SU-DHL-6 (cell line): ENCODE measurements at regions not wholly inside any gene's neighbourhood (a gene's known extent, or its start where the extent isn't known, plus 50 kb on each side); places are given as distances from the start of the nearest gene placed in this dataset.

Experiments
- H2AFZ ChIP-seq: fragments of 200-600 bp; sonication (generic); 2 replicates; pipeline ENCODE4 v1.6.1; 2014; ENCODE audit warnings: low read depth, mild to moderate bottlenecking, moderate library complexity, mixed read lengths, antibody characterized with exemption, low read length; ENCODE audit not compliant: severe bottlenecking
- H3F3A ChIP-seq: fragments of 200-600 bp; shearing (Covaris generic); 2 replicates; pipeline ENCODE4 v1.6.0; 2016; ENCODE audit warnings: antibody characterized with exemption, mild to moderate bottlenecking; ENCODE audit not compliant: insufficient read depth
- H3K27ac ChIP-seq: fragments of 200-600 bp; sonication (generic); 2 replicates; pipeline ENCODE4 v1.5.1; 2016; ENCODE audit warnings: low read depth, mild to moderate bottlenecking, low read length, moderate library complexity, mixed read lengths
- H3K27me3 ChIP-seq: fragments of 200-600 bp; sonication (generic), shearing (Covaris generic); 2 replicates; pipeline ENCODE4 v1.6.0; 2014; ENCODE audit warnings: mild to moderate bottlenecking, low read length
- H3K36me3 ChIP-seq: fragments of 200-600 bp; sonication (generic); 2 replicates; pipeline ENCODE4 v1.6.1; 2014; ENCODE audit warnings: mild to moderate bottlenecking, low read length, mixed read lengths
- H3K4me2 ChIP-seq: fragments of 300-600, 200-600 bp; shearing (Covaris generic), sonication (generic); 2 replicates; pipeline ENCODE4 v1.6.0; 2014; ENCODE audit warnings: low read length, low read depth, mild to moderate bottlenecking; ENCODE audit not compliant: poor library complexity, severe bottlenecking
- H3K4me3 ChIP-seq: fragments of 200-600 bp; sonication (generic); 2 replicates; pipeline ENCODE4 v1.5.1; 2014; ENCODE audit warnings: antibody characterized with exemption, low read length, mild to moderate bottlenecking, mixed read lengths; ENCODE audit not compliant: insufficient read depth, poor library complexity, severe bottlenecking
- H3K79me2 ChIP-seq: fragments of 200-600 bp; sonication (generic); 2 replicates; pipeline ENCODE4 v1.6.1; 2014; ENCODE audit warnings: mild to moderate bottlenecking, low read length, moderate library complexity; ENCODE audit not compliant: insufficient read depth
- H3K9ac ChIP-seq: fragments of 200-600 bp; sonication (generic); 2 replicates; pipeline ENCODE4 v1.7.0; 2014; ENCODE audit warnings: mild to moderate bottlenecking, low read length
- H3K9me2 ChIP-seq: fragments of 200-600 bp; sonication (generic); replicated peaks from 2 replicates; pipeline ENCODE4 v1.6.1; 2014; ENCODE audit warnings: low read length; ENCODE audit not compliant: insufficient read depth
- H3K9me3 ChIP-seq: fragments of 200-600 bp; sonication (generic); 2 replicates; pipeline ENCODE4 v1.6.1; 2014; ENCODE audit warnings: low read length, mixed read lengths; ENCODE audit not compliant: insufficient read depth
- H4K20me1 ChIP-seq: fragments of 200-600 bp; sonication (generic); 2 replicates; pipeline ENCODE4 v1.6.1; 2014; ENCODE audit warnings: low read depth, mild to moderate bottlenecking, antibody characterized with exemption, low read length, moderate library complexity, mixed read lengths
- EZH2phosphoT487 ChIP-seq: fragments of 200-600 bp; sonication (generic), shearing (Covaris generic); conservative IDR thresholded peaks from 2 replicates; pipeline ENCODE4 v1.6.1; 2018; ENCODE audit warnings: mild to moderate bottlenecking, antibody characterized with exemption, low read length, moderate library complexity, mixed read lengths
- TF ChIP-seq, protein P1 (sequence below): fragments of 200-600 bp; sonication (generic); IDR thresholded peaks from one replicate; pipeline ENCODE4 v1.5.1; 2017; ENCODE audit warnings: antibody characterized with exemption, mild to moderate bottlenecking, low read length, moderate library complexity; ENCODE audit not compliant: insufficient read depth, poor library complexity, severe bottlenecking

- no peak overlapping the region for H3K4me2 ChIP-seq
- H2AFZ ChIP-seq: no peak overlapping the region
- H3K27ac ChIP-seq: no peak overlapping the region
- no peaks in the 10 kb centered on the region for H3K9me3 ChIP-seq
- no peaks in the 10 kb centered on the region for H3K9me2 ChIP-seq
- no peak overlapping the region for H3K4me3 ChIP-seq
- H3K27me3 ChIP-seq: no peaks in the 10 kb centered on the region
- no peak overlapping the region for H3K9ac ChIP-seq
- no peaks in the 10 kb centered on the region for H3F3A ChIP-seq
- no peaks in the 10 kb centered on the region for H4K20me1 ChIP-seq
- H3K36me3 ChIP-seq: no peaks in the 10 kb centered on the region
- TF ChIP-seq EZH2phosphoT487: no peak
- TF ChIP-seq, protein P1, sequence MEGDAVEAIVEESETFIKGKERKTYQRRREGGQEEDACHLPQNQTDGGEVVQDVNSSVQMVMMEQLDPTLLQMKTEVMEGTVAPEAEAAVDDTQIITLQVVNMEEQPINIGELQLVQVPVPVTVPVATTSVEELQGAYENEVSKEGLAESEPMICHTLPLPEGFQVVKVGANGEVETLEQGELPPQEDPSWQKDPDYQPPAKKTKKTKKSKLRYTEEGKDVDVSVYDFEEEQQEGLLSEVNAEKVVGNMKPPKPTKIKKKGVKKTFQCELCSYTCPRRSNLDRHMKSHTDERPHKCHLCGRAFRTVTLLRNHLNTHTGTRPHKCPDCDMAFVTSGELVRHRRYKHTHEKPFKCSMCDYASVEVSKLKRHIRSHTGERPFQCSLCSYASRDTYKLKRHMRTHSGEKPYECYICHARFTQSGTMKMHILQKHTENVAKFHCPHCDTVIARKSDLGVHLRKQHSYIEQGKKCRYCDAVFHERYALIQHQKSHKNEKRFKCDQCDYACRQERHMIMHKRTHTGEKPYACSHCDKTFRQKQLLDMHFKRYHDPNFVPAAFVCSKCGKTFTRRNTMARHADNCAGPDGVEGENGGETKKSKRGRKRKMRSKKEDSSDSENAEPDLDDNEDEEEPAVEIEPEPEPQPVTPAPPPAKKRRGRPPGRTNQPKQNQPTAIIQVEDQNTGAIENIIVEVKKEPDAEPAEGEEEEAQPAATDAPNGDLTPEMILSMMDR: no peak
- H3K79me2 ChIP-seq: no peaks in the 10 kb centered on the region
Measured at GRCh38 chr2:223697316-223697891, 95.2 kb upstream of the SCG2 start.

DNA sequence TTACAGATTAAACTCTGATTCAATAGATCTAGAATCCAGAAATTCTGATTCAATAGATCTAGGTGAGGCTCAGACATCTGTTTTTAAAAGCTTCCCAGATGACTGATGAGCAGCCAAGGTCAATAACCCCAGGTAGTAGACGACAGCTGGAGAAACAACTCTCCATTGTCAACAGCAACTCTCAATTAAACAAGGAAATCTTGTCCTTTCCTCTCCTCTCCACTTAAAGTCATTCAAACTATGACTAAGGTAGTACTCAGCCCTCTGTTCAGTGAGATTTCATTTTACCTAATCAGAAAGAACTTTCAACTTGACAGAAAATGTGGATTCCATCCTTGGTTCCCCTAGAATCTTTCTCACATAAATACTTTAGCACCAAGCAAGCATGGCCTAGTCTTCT is 94.6 kb upstream of the SCG2 start:
- no peaks in the 10 kb centered on the region for H3F3A ChIP-seq
- no peak overlapping the region for H3K27ac ChIP-seq
- no peaks in the 10 kb centered on the region for H3K79me2 ChIP-seq
- no peak for TF ChIP-seq EZH2phosphoT487
- TF ChIP-seq, protein P1: no peak
- no peak overlapping the region for H3K9ac ChIP-seq
- H3K9me2 ChIP-seq: no peaks in the 10 kb centered on the region
- H3K4me2 ChIP-seq: no peak overlapping the region
- no peaks in the 10 kb centered on the region for H4K20me1 ChIP-seq
- H3K9me3 ChIP-seq: no peaks in the 10 kb centered on the region
- H3K27me3 ChIP-seq: no peaks in the 10 kb centered on the region
- no peaks in the 10 kb centered on the region for H3K36me3 ChIP-seq
- no peak overlapping the region for H2AFZ ChIP-seq
- no peak overlapping the region for H3K4me3 ChIP-seq

- Histone ChIP-seq H3F3A (no peaks in the 10 kb centered on the region), H3K9ac (no peak overlapping the region), H3K9me2 (no peaks in the 10 kb centered on the region), H3K27ac (no peak overlapping the region), H3K9me3 (no peaks in the 10 kb centered on the region), H3K36me3 (no peaks in the 10 kb centered on the region), H2AFZ (no peak overlapping the region), H3K4me2 (no peak overlapping the region), H4K20me1 (no peaks in the 10 kb centered on the region), H3K27me3 (no peaks in the 10 kb centered on the region), H3K4me3 (no peak overlapping the region), H3K79me2 (no peaks in the 10 kb centered on the region)
- TF ChIP-seq, protein P1: peak; percentile 9
- no peak for TF ChIP-seq EZH2phosphoT487
Measured at GRCh38 chr2:223692191-223692947, 90.2 kb upstream of the SCG2 start.
